SH-SY5Y (cell line): ENCODE measurements at regions not wholly inside any gene's neighbourhood (a gene's known extent, or its start where the extent isn't known, plus 50 kb on each side); places are given as distances from the start of the nearest gene placed in this dataset.

Experiments
- GATA2 ChIP-seq: IDR thresholded peaks from 2 replicates; pipeline ENCODE4 v1.6.1; 2011; ENCODE audit warnings: mild to moderate bottlenecking, low read depth, low read length
- GATA3 ChIP-seq: IDR thresholded peaks from 2 replicates; pipeline ENCODE4 v1.6.1; 2011; ENCODE audit warnings: low read depth, mild to moderate bottlenecking, low read length, moderate library complexity

DNA sequence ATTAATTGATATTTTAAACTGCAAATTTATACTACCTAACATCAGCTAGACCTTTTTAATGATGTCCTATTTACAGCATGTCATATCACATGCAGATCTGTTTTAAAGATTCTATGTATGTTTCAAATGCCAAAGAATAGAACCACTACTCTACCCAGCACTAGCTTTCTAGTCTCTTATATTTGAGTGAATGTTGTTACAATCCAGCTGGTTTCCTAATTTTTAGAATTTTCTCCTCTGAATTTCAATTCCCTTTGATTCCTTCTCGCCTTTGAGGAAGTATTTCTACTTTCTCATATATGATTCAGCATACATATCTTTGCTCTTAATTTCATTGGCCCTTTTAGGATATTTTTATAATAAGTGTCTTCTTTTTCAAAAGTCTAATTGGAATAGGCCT lies 841.9 kb downstream of the TMTC2 start:
- TF ChIP-seq GATA2: no peak
- no peak for TF ChIP-seq GATA3
